Skeletal muscle tissue (tissue), 3 donors: ENCODE measurements at regions not wholly inside any gene's neighbourhood (a gene's known extent, or its start where the extent isn't known, plus 50 kb on each side); places are given as distances from the start of the nearest gene placed in this dataset.

Experiments used
- H3K27ac ChIP-seq: one replicate; pipeline ENCODE4 v1.7.0; 2013; ENCODE audit warnings: mild to moderate bottlenecking, low read depth, low read length, inconsistent platforms
- H3K27me3 ChIP-seq, 3 donors: one replicate each; pipeline ENCODE4 v1.7.0; 2013; ENCODE audit warnings: low read length in 3 of 3; ENCODE audit not compliant: control insufficient read depth in 3 of 3, insufficient read depth in 3 of 3
- H3K36me3 ChIP-seq, 3 donors: one replicate each; pipeline ENCODE4 v1.7.0; 2013; ENCODE audit warnings: low read length in 3 of 3; ENCODE audit not compliant: control insufficient read depth in 3 of 3, insufficient read depth in 3 of 3
- H3K4me1 ChIP-seq, 3 donors: one replicate each; pipeline ENCODE4 v1.7.0; 2013; ENCODE audit warnings: low read length in 3 of 3, mild to moderate bottlenecking in 3 of 3; ENCODE audit not compliant: control insufficient read depth in 3 of 3, insufficient read depth in 3 of 3
- H3K4me3 ChIP-seq, 3 donors: one replicate each; pipeline ENCODE4 v1.7.0; 2013; ENCODE audit warnings: low read length in 3 of 3
- H3K9ac ChIP-seq, 3 donors: one replicate each; pipeline ENCODE4 v1.7.0; 2013; ENCODE audit warnings: low read length in 3 of 3, mild to moderate bottlenecking in 3 of 3, moderate library complexity in 2 of 3, low read depth in 1 of 3
- H3K9me3 ChIP-seq, 3 donors: one replicate each; pipeline ENCODE4 v1.7.0; 2013; ENCODE audit warnings: low read length in 3 of 3; ENCODE audit not compliant: control insufficient read depth in 3 of 3
- donor health status: Osteomylitis.

DNA sequence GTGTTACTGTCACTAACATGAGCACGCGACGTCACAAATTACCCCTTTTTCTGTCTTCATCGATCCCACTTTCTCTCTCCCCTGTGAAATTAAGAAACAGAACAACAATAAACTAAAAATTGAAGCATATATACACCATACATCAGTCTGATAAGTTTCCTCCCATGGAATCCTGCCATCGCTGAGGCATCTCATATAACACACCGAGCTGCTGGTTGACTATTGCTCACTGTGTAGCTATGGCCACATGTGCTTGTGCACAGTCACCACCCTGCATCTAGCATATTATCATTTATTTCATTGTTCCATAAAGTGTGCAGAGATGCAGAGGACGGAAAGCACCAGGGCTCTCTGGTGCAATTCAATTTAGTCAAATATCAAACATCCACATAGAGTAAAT is 777.9 kb upstream of the ARRDC4 start:
- no peak overlapping the region for H3K27ac ChIP-seq
- no peak overlapping the region for H3K4me3 ChIP-seq
- H3K9ac ChIP-seq: no peak overlapping the region
- no peaks in the 10 kb centered on the region for H3K27me3 ChIP-seq
- no peaks in the 10 kb centered on the region for H3K9me3 ChIP-seq
- no peaks in the 10 kb centered on the region for H3K36me3 ChIP-seq
- no peaks in the 10 kb centered on the region for H3K4me1 ChIP-seq

- H3K4me3 ChIP-seq: no peak overlapping the region
- H3K36me3 ChIP-seq: no peaks in the 10 kb centered on the region
- H3K27me3 ChIP-seq: no peaks in the 10 kb centered on the region
- H3K9ac ChIP-seq: no peak overlapping the region
- no peak overlapping the region for H3K27ac ChIP-seq
- no peaks in the 10 kb centered on the region for H3K4me1 ChIP-seq
- H3K9me3 ChIP-seq: peaks cover 0 to 2% (median 0%) of the 10 kb centered on the region in 3 donors
Observed at GRCh38 chr15:97189162-97189780, 771.2 kb upstream of the ARRDC4 start.

- Histone ChIP-seq H3K4me1 (no peaks in the 10 kb centered on the region), H3K9me3 (peaks cover 0 to 2% (median 0%) of the 10 kb centered on the region in 3 donors), H3K27ac (no peak overlapping the region), H3K4me3 (no peak overlapping the region), H3K9ac (no peak overlapping the region), H3K36me3 (no peaks in the 10 kb centered on the region), H3K27me3 (no peaks in the 10 kb centered on the region)
Observed at GRCh38 chr15:97194750-97195149, 765.8 kb upstream of the ARRDC4 start.

DNA sequence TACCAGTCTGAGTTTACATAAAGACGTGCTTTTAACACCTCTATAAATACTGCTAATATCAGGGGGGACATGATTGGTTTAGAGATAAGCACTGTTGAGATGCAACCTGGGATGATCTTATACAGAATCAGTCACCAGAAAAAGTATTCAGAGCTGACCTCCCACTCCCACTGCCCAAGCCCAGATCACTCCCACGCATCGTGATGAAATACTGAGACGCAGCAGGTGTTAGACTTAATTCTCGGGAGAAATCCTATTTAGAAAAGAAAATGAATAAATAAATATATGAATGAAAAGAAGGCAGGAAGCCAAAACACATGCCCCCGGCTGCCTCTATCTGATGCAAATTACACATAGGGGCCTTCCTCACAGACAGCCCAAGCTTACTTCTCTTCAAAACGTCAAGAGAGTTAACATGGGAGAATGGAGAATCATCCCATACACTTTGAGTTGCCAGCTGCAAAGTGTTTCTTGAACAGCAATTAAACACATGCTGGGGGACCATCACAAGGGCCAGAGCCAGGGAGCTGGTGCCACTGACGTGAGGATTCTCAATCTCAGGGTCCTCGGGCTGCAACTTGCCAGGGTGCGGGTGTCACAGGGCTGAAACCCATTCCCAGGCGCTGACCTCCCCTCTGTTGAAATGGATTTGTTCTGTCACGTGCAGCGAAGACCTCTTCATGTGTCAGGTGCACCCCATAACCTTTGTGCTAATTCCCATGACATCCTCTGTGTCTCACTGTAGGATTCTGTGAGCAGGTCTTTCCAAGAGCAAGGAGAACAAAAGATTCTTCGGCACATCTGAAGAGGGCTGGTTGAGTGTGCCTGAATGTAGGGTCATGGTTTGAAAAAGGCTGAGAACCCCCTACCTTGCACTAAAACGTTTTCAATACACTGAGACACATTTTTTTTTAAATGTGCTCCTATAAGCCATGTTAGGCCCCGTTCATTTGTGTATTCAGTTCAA is 764.2 kb upstream of the ARRDC4 start:
- H3K4me1 ChIP-seq: no peaks in the 10 kb centered on the region
- peaks cover 0 to 2% (median 0%) of the 10 kb centered on the region in 3 donors for H3K9me3 ChIP-seq
- no peaks in the 10 kb centered on the region for H3K36me3 ChIP-seq
- H3K27ac ChIP-seq: no peak overlapping the region
- no peak overlapping the region for H3K9ac ChIP-seq
- no peaks in the 10 kb centered on the region for H3K27me3 ChIP-seq
- no peak overlapping the region for H3K4me3 ChIP-seq

- H3K9me3 ChIP-seq: no peaks in the 10 kb centered on the region
Observed at GRCh38 chr15:97199393-97200051, 761.0 kb upstream of the ARRDC4 start.

DNA sequence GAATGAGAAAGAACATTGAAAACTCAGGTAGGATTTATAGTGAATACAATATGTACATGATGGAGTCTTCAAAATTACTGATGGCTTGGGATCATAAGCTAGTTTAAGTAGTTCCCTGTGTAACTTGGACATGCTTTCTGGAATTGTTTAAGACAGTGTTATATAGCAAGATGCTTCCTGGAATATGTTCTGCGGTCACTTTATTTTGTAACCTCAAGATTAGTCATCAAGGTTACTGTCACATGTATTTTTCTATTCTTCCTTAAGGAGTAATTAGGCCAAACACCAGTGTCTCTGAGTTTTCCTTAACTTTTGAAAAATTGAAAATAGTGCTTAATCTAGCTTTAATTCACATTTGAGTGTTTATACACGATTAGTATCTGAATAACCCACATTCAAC is 760.3 kb upstream of the ARRDC4 start:
- no peaks in the 10 kb centered on the region for H3K36me3 ChIP-seq
- no peaks in the 10 kb centered on the region for H3K4me1 ChIP-seq
- no peaks in the 10 kb centered on the region for H3K9me3 ChIP-seq
- no peak overlapping the region for H3K4me3 ChIP-seq
- H3K27me3 ChIP-seq: no peaks in the 10 kb centered on the region
- no peak overlapping the region for H3K9ac ChIP-seq
- no peak overlapping the region for H3K27ac ChIP-seq

More at GRCh38 chr15:97199393-97200051, 761.0 kb upstream of the ARRDC4 start:
- Histone ChIP-seq H3K36me3 (no peaks in the 10 kb centered on the region), H3K27ac (no peak overlapping the region), H3K4me1 (no peaks in the 10 kb centered on the region), H3K9ac (no peak overlapping the region), H3K4me3 (no peak overlapping the region), H3K27me3 (no peaks in the 10 kb centered on the region)

- Histone ChIP-seq H3K27ac (no peak overlapping the region), H3K9ac (no peak overlapping the region), H3K4me3 (no peak overlapping the region), H3K36me3 (no peaks in the 10 kb centered on the region), H3K9me3 (no peaks in the 10 kb centered on the region), H3K27me3 (no peaks in the 10 kb centered on the region), H3K4me1 (no peaks in the 10 kb centered on the region)
Observed at GRCh38 chr15:97210277-97210676, 750.2 kb upstream of the ARRDC4 start.

- no peak overlapping the region for H3K4me3 ChIP-seq
- H3K9me3 ChIP-seq: no peaks in the 10 kb centered on the region
- no peak overlapping the region for H3K27ac ChIP-seq
- H3K4me1 ChIP-seq: no peaks in the 10 kb centered on the region
- no peak overlapping the region for H3K9ac ChIP-seq
- H3K36me3 ChIP-seq: no peaks in the 10 kb centered on the region
- H3K27me3 ChIP-seq: no peaks in the 10 kb centered on the region
Observed at GRCh38 chr15:97215629-97216028, 744.9 kb upstream of the ARRDC4 start.

DNA sequence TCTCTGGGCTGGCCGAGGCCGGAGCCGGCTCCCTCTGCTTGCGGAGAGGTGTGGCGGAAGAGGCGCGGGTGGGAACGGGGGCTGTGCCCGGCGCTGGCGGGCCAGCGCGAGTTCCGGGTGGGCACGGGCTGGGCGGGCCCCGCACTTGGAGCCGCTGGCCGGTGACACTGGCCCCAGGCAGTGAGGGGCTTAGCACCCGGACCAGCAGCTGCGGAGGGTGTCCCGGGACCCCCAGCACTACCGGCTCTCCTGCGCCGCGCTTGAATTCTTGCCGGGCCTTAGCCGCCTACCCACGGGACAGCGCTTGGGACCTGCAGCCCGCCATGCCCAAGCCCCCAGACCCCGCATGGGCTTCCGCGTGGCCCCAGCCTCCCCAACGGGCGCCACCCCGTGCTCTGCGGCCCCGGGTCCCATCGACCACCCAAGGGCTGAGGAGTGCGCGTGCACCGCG is 736.3 kb upstream of the ARRDC4 start:
- Histone ChIP-seq H3K36me3 (no peaks in the 10 kb centered on the region), H3K9ac (no peak overlapping the region), H3K4me3 (no peak overlapping the region), H3K27ac (no peak overlapping the region), H3K4me1 (no peaks in the 10 kb centered on the region), H3K9me3 (peaks cover 0 to 3% (median 0%) of the 10 kb centered on the region in 3 donors), H3K27me3 (no peaks in the 10 kb centered on the region)
